ENCODE measurements at regions not wholly inside any gene's neighbourhood (a gene's known extent, or its start where the extent isn't known, plus 50 kb on each side); places are given as distances from the start of the nearest gene placed in this dataset.

DNA sequence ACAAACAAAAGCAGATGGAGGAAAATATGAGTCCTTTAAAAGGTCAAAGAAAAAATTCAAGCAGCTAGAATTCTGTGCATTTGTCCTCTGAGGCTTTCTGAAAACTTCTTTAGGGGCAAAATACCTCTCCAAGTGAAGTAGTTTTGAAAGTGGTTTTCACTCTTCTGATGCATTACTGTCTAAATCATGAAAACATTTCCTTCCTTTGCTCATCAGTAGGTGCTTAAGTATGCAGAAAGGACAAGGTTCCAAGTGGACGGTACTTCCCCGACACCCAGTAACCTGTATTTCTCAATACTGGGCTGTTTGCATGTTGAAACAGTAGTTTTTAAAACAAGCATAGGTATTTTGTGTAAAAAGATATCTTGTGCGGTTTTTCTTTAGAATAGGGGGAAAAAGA, 189.1 kb upstream of the ERBB4 start:
- H3K9me3 Mint-ChIP-seq (ENCODE audit: unreplicated experiment), result no peaks in the 10 kb centered on the region
- H3K36me3 Mint-ChIP-seq (ENCODE audit: insufficient read depth, unreplicated experiment), result no peaks in the 10 kb centered on the region
- H3K4me1 Mint-ChIP-seq (ENCODE audit: low read depth, unreplicated experiment), result no peaks in the 10 kb centered on the region
- ChIA-PET POLR2A (no interaction called here), CTCF (no interaction called here)
- no peaks in the 10 kb centered on the region for H3K4me1 ChIP-seq
- intact Hi-C loops (cut with micrococcal nuclease; ENCODE audit: unreplicated experiment), result no loop called here
- no peaks in the 10 kb centered on the region for H3K9me3 ChIP-seq
- TF ChIP-seq, protein P1, sequence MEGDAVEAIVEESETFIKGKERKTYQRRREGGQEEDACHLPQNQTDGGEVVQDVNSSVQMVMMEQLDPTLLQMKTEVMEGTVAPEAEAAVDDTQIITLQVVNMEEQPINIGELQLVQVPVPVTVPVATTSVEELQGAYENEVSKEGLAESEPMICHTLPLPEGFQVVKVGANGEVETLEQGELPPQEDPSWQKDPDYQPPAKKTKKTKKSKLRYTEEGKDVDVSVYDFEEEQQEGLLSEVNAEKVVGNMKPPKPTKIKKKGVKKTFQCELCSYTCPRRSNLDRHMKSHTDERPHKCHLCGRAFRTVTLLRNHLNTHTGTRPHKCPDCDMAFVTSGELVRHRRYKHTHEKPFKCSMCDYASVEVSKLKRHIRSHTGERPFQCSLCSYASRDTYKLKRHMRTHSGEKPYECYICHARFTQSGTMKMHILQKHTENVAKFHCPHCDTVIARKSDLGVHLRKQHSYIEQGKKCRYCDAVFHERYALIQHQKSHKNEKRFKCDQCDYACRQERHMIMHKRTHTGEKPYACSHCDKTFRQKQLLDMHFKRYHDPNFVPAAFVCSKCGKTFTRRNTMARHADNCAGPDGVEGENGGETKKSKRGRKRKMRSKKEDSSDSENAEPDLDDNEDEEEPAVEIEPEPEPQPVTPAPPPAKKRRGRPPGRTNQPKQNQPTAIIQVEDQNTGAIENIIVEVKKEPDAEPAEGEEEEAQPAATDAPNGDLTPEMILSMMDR (IDR thresholded peaks at IDR 0.05; ENCODE audit: insufficient read depth in 1 of 2, low read depth in 1 of 2, low read length in 1 of 2, severe bottlenecking in 1 of 2, unreplicated experiment in 1 of 2), result no peak
- H3K27ac Mint-ChIP-seq (ENCODE audit: unreplicated experiment), result no peak overlapping the region
- H3K36me3 ChIP-seq (ENCODE audit: control insufficient read depth, insufficient read depth, low read length), result no peaks in the 10 kb centered on the region
- no peak for DNase-seq
- no peak overlapping the region for H3K4me3 ChIP-seq (ENCODE audit: low read depth, low read length)
- BruUV-seq (replicated peaks), result no TSS peak
- no peaks in the 10 kb centered on the region for H3K27me3 ChIP-seq (replicated peaks; ENCODE audit: control insufficient read depth, insufficient read depth, low read length)
- peaks cover 4% of the 10 kb centered on the region for H3K27me3 Mint-ChIP-seq (ENCODE audit: insufficient read depth, unreplicated experiment)
- H3K4me3 Mint-ChIP-seq (ENCODE audit: unreplicated experiment), result no peak overlapping the region

DNA sequence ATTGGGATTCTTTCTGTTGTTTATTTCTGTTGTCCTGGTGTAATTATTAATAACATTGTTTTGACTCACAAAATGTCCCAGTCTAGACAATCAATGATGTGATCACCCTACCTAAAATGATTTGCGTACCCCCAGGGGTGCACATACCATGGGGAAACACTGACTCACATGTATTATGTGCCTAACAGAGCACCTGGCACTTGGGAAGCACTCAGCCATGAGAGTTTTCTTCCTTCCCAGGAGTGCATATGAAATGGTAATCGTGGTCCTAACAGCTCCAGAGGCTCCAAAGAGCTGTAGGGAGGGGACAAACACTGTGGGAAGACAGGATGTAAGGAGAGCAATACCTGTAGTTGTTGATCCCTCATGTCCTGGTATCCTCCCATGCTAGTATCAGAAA, 187.8 kb upstream of the ERBB4 start:
- POLR2A ChIA-PET, result no interaction called here
- H3K4me1 Mint-ChIP-seq (ENCODE audit: low read depth, unreplicated experiment), result no peaks in the 10 kb centered on the region
- Histone ChIP-seq H3K27me3 (replicated peaks; ENCODE audit: control insufficient read depth, insufficient read depth, low read length) (no peaks in the 10 kb centered on the region), H3K4me3 (ENCODE audit: low read depth, low read length) (no peak overlapping the region), H3K9me3 (no peaks in the 10 kb centered on the region), H3K4me1 (no peaks in the 10 kb centered on the region), H3K36me3 (ENCODE audit: control insufficient read depth, insufficient read depth, low read length) (no peaks in the 10 kb centered on the region)
- peaks cover 4% of the 10 kb centered on the region for H3K27me3 Mint-ChIP-seq (ENCODE audit: insufficient read depth, unreplicated experiment)
- no TSS peak for BruUV-seq (replicated peaks)
- no peaks in the 10 kb centered on the region for H3K9me3 Mint-ChIP-seq (ENCODE audit: unreplicated experiment)
- H3K36me3 Mint-ChIP-seq (ENCODE audit: insufficient read depth, unreplicated experiment), result no peaks in the 10 kb centered on the region
- no peak for DNase-seq
- CTCF ChIA-PET, result no interaction called here
- no peak overlapping the region for H3K27ac Mint-ChIP-seq (ENCODE audit: unreplicated experiment)
- H3K4me3 Mint-ChIP-seq (ENCODE audit: unreplicated experiment), result no peak overlapping the region
- TF ChIP-seq, protein P1 (IDR thresholded peaks at IDR 0.05; ENCODE audit: insufficient read depth in 1 of 2, low read depth in 1 of 2, low read length in 1 of 2, severe bottlenecking in 1 of 2, unreplicated experiment in 1 of 2), result no peak
- intact Hi-C loops (cut with micrococcal nuclease; ENCODE audit: unreplicated experiment), result no loop called here

DNA sequence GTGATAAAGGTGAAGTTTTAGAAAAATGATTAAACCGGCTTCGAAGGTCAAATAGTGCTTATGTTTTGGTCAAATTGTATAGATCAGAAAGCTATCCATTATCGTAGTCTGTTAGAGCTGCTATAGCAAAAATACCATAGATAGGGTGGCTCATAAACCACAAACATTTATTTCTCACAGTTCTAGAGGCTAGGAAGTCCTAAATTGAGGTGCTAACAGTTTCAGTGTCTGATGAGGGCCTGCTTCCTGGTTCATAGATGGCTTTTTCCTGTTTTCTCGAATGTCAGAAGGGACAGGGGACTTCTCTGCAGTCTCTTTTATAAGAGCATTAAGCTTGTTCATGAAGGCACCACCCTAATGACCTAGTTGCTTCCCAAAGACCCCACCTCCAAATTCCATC, 186.6 kb upstream of the ERBB4 start:
- Histone ChIP-seq H3K4me1 (no peaks in the 10 kb centered on the region), H3K27me3 (replicated peaks; ENCODE audit: control insufficient read depth, insufficient read depth, low read length) (no peaks in the 10 kb centered on the region), H3K36me3 (ENCODE audit: control insufficient read depth, insufficient read depth, low read length) (no peaks in the 10 kb centered on the region), H3K9me3 (0 out of 2 replicates have a peak, but pooled peaks cover 4% of the 10 kb centered on the region), H3K4me3 (ENCODE audit: low read depth, low read length) (no peak overlapping the region)
- Mint-ChIP-seq H3K9me3 (ENCODE audit: unreplicated experiment) (no peaks in the 10 kb centered on the region), H3K4me1 (ENCODE audit: low read depth, unreplicated experiment) (no peaks in the 10 kb centered on the region), H3K36me3 (ENCODE audit: insufficient read depth, unreplicated experiment) (no peaks in the 10 kb centered on the region), H3K27me3 (ENCODE audit: insufficient read depth, unreplicated experiment) (peaks cover 4% of the 10 kb centered on the region), H3K4me3 (ENCODE audit: unreplicated experiment) (no peak overlapping the region), H3K27ac (ENCODE audit: unreplicated experiment) (no peak overlapping the region)
- BruUV-seq (replicated peaks), result no TSS peak
- DNase-seq, result no peak
- intact Hi-C loops (cut with micrococcal nuclease; ENCODE audit: unreplicated experiment), result no loop called here
- POLR2A ChIA-PET, result no interaction called here
- CTCF ChIA-PET, result no interaction called here
- TF ChIP-seq, protein P1 (IDR thresholded peaks at IDR 0.05; ENCODE audit: insufficient read depth in 1 of 2, low read depth in 1 of 2, low read length in 1 of 2, severe bottlenecking in 1 of 2, unreplicated experiment in 1 of 2), result no peak

All from Caco-2 (cell line).